HCT116 (cell line): ENCODE measurements at regions not wholly inside any gene's neighbourhood (a gene's known extent, or its start where the extent isn't known, plus 50 kb on each side); places are given as distances from the start of the nearest gene placed in this dataset.

Experiments
- ATAC-seq: fragments of 200-7000 bp; cut with Tn5 transposase; 2 replicates; pipeline ENCODE4 v1.9.1; 2020; ENCODE audit warnings: mild to moderate bottlenecking, moderate library complexity
- BruUV-seq: library from RNA; stranded (reverse); fragments of 400-500 nt; replicated peaks from 2 replicates; lab custom pipeline; 2021; lab: Mats Ljungman, UMichigan
- CTCF ChIA-PET: fragments of 300-600 bp; sonication (Branson Sonifier 250); formaldehyde crosslinking; loops from one replicate; lab custom pipeline; 2021; ENCODE audit warnings: antibody characterized with exemption; lab: Charles Lee
- POLR2A ChIA-PET: fragments of 300-600, 350-600 bp; sonication (Branson Sonifier 250); formaldehyde crosslinking; loops from one replicate; lab custom pipeline; 2021; ENCODE audit warnings: antibody characterized with exemption; lab: Charles Lee
- RAD21 ChIA-PET, 2 experiments: fragments of 300-600 bp; sonication (Branson Sonifier 250); formaldehyde crosslinking; loops; one replicate each; lab custom pipeline; 2023; ENCODE audit warnings: low total read pairs in 2 of 2; ENCODE audit not compliant: uncharacterized antibody in 2 of 2, unreplicated experiment in 2 of 2, low non-redundant PET in 1 of 2; lab: Charles Lee
- DNase-seq: peaks from one replicate; pipeline ENCODE4 v3.0.0-alpha.2; 2010; ENCODE audit warnings: low read depth, low spot score
- H2AFZ ChIP-seq: fragments of 200-600 bp; shearing (Covaris generic), sonication (generic); 2 replicates; pipeline ENCODE4 v1.6.1; 2017; ENCODE audit warnings: low read depth, mixed run types, mixed read lengths, antibody characterized with exemption, low read length; ENCODE audit not compliant: poor library complexity, severe bottlenecking
- H3K27ac ChIP-seq: 2 replicates; pipeline ENCODE4 v1.5.1; 2012; ENCODE audit warnings: low read depth, low read length
- H3K27me3 ChIP-seq: fragments of 200-600 bp; sonication (generic); 2 replicates; pipeline ENCODE4 v1.6.1; 2016; ENCODE audit warnings: mixed run types, low read length, mixed read lengths; ENCODE audit not compliant: insufficient read depth
- H3K36me3 ChIP-seq, 2 experiments: fragments of 200-500 bp in 1 of 2; fragments of 200-600 bp in 1 of 2; sonication (Bioruptor generic) in 1 of 2; sonication (generic) in 1 of 2; 2 replicates each; pipeline versions ENCODE4 v1.5.1 to v1.6.1; 2014 to 2016; ENCODE audit warnings: low read length in 2 of 2, inconsistent platforms in 1 of 2, mixed read lengths in 1 of 2, mixed run types in 1 of 2; ENCODE audit not compliant: insufficient read depth in 2 of 2, control insufficient read depth in 1 of 2
- H3K4me1 ChIP-seq, 2 experiments: fragments of 200-600 bp in 1 of 2; sonication (generic) in 1 of 2; 2 replicates each; pipeline versions ENCODE4 v1.5.1 to v1.6.1; 2012 to 2017; ENCODE audit warnings: low read length in 2 of 2, inconsistent platforms in 1 of 2, mild to moderate bottlenecking in 1 of 2, mixed read lengths in 1 of 2, mixed run types in 1 of 2, moderate library complexity in 1 of 2; ENCODE audit not compliant: insufficient read depth in 2 of 2, control insufficient read depth in 1 of 2
- H3K4me2 ChIP-seq: fragments of 200-600 bp; sonication (generic); 2 replicates; pipeline ENCODE4 v1.6.1; 2017; ENCODE audit warnings: mixed run types, low read length, mixed read lengths
- H3K4me3 ChIP-seq, 2 experiments: fragments of 200-600 bp in 1 of 2; sonication (generic) in 1 of 2; replicated peaks in 1 of 2; 2 replicates each; pipeline ENCODE4 v1.5.1; 2011 to 2016; ENCODE audit warnings: low read length in 2 of 2, control low read depth in 1 of 2, low read depth in 1 of 2, mild to moderate bottlenecking in 1 of 2, mixed read lengths in 1 of 2, mixed run types in 1 of 2
- H3K79me2 ChIP-seq: fragments of 200-600 bp; sonication (generic); 2 replicates; pipeline ENCODE4 v1.6.1; 2017; ENCODE audit warnings: mild to moderate bottlenecking, mixed run types, low read length, moderate library complexity, mixed read lengths; ENCODE audit not compliant: insufficient read depth
- H3K9ac ChIP-seq: fragments of 200-600 bp; sonication (generic); 2 replicates; pipeline ENCODE4 v1.6.1; 2016; ENCODE audit warnings: low read length, mixed read lengths
- H3K9me2 ChIP-seq: fragments of 200-600 bp; sonication (generic), shearing (Covaris generic); 2 replicates; pipeline ENCODE4 v1.6.1; 2017; ENCODE audit warnings: mixed run types, mild to moderate bottlenecking, moderate library complexity; ENCODE audit not compliant: insufficient read depth
- H3K9me3 ChIP-seq, 2 experiments: fragments of 200-500 bp in 1 of 2; fragments of 200-600 bp in 1 of 2; sonication (Bioruptor generic) in 1 of 2; sonication (generic) in 1 of 2; 2 replicates each; pipeline ENCODE4 v1.6.1; 2014 to 2017; ENCODE audit warnings: low read length in 2 of 2, mixed read lengths in 2 of 2, inconsistent platforms in 1 of 2, low read depth in 1 of 2, mild to moderate bottlenecking in 1 of 2, mixed run types in 1 of 2, moderate library complexity in 1 of 2; ENCODE audit not compliant: control insufficient read depth in 1 of 2, insufficient read depth in 1 of 2
- H4K20me1 ChIP-seq: fragments of 200-600 bp; sonication (generic), shearing (Covaris generic); 2 replicates; pipeline ENCODE4 v1.6.1; 2017; ENCODE audit warnings: mixed run types, mild to moderate bottlenecking, moderate library complexity; ENCODE audit not compliant: insufficient read depth
- ATF3 ChIP-seq: IDR thresholded peaks from 2 replicates; pipeline ENCODE4 v1.6.1; 2012
- CEBPB ChIP-seq: IDR thresholded peaks from 2 replicates; pipeline ENCODE4 v1.6.1; 2012; ENCODE audit warnings: low read depth
- CTCF ChIP-seq, 3 experiments: fragments of 200-600 bp in 1 of 3; sonication (generic) in 1 of 3; IDR thresholded peaks in 2 of 3; conservative IDR thresholded peaks in 1 of 3; 2 replicates each; pipeline ENCODE4 v1.5.1; 2012 to 2017; ENCODE audit warnings: low read depth in 2 of 3, low read length in 2 of 3, antibody characterized with exemption in 1 of 3, borderline replicate concordance in 1 of 3, control low read depth in 1 of 3, mild to moderate bottlenecking in 1 of 3, mixed read lengths in 1 of 3, mixed run types in 1 of 3, moderate library complexity in 1 of 3; ENCODE audit not compliant: insufficient read depth in 1 of 3
- EZH2 ChIP-seq: fragments of 200-600 bp; sonication (generic); IDR thresholded peaks from 2 replicates; pipeline ENCODE4 v1.6.1; 2017; ENCODE audit warnings: antibody characterized with exemption, mixed run types
- EZH2phosphoT487 ChIP-seq: fragments of 200-600 bp; IDR thresholded peaks from 2 replicates; pipeline ENCODE4 v1.6.1; 2018; ENCODE audit warnings: antibody characterized with exemption, borderline replicate concordance
- FOSL1 ChIP-seq: IDR thresholded peaks from 2 replicates; pipeline ENCODE4 v1.6.1; 2012; ENCODE audit warnings: low read depth
- JUND ChIP-seq: IDR thresholded peaks from 2 replicates; pipeline ENCODE4 v1.6.1; 2012
- MAX ChIP-seq: IDR thresholded peaks from 2 replicates; pipeline ENCODE4 v1.6.1; 2012
- POLR2A ChIP-seq: IDR thresholded peaks from 2 replicates; pipeline ENCODE4 v1.7.0; 2011; ENCODE audit warnings: borderline replicate concordance; ENCODE audit not compliant: insufficient read depth, insufficient read length; ENCODE audit errors: extremely low read depth
- RAD21 ChIP-seq: IDR thresholded peaks from 2 replicates; pipeline ENCODE4 v1.6.1; 2012; ENCODE audit warnings: low read depth, mild to moderate bottlenecking
- SIN3A ChIP-seq: IDR thresholded peaks from 2 replicates; pipeline ENCODE4 v1.6.1; 2012; ENCODE audit warnings: low read depth
- SP1 ChIP-seq: IDR thresholded peaks from 2 replicates; pipeline ENCODE4 v1.6.1; 2012; ENCODE audit warnings: low read depth
- SRF ChIP-seq: IDR thresholded peaks from 2 replicates; pipeline ENCODE4 v1.6.1; 2012; ENCODE audit warnings: low read depth
- TCF7L2 ChIP-seq: IDR thresholded peaks from 2 replicates; pipeline ENCODE4 v1.7.0; 2011; ENCODE audit warnings: borderline replicate concordance, inconsistent platforms; ENCODE audit not compliant: insufficient read depth, insufficient read length; ENCODE audit errors: extremely low read depth
- YY1 ChIP-seq: IDR thresholded peaks from 2 replicates; pipeline ENCODE4 v1.6.1; 2011; ENCODE audit warnings: low read length, low read depth, moderate library complexity, mild to moderate bottlenecking; ENCODE audit not compliant: insufficient replicate concordance; ENCODE audit errors: extremely low read depth
- ZFX ChIP-seq: fragments of 450-650 bp; IDR thresholded peaks from 2 replicates; pipeline ENCODE4 v1.6.1; 2017
- ZNF274 ChIP-seq: fragments of 200-500 bp; sonication (Bioruptor generic); IDR thresholded peaks from 2 replicates; pipeline ENCODE4 v1.6.1; 2014; ENCODE audit warnings: mild to moderate bottlenecking, low read depth, low read length, inconsistent platforms
- intact Hi-C: fragments of 100-400 bp; cut with micrococcal nuclease; formaldehyde crosslinking; loops from 2 replicates; pipeline ENCODE4 v1.10.0; 2022

GRCh38 chr5:144710637-144711036 is 540.0 kb downstream of the KCTD16 start:
- H3K36me3 ChIP-seq, result no peaks in the 10 kb centered on the region
- no peak overlapping the region for H2AFZ ChIP-seq
- no peak overlapping the region for H3K4me2 ChIP-seq
- ChIA-PET CTCF (no interaction called here), RAD21 (no interaction called here), POLR2A (no interaction called here)
- ATAC-seq (no peak), DNase-seq (no peak)
- BruUV-seq, result no TSS peak
- no peak overlapping the region for H3K9ac ChIP-seq
- intact Hi-C loops, result no loop called here
- H3K4me1 ChIP-seq, result no peaks in the 10 kb centered on the region
- no peaks in the 10 kb centered on the region; the same call in 1 of the 2 replicates for H4K20me1 ChIP-seq
- H3K27me3 ChIP-seq, result no peaks in the 10 kb centered on the region
- TF ChIP-seq SP1, result no peak
- TF ChIP-seq MAX, result no peak
- no peak for TF ChIP-seq SIN3A
- TF ChIP-seq ZNF274, result no peak
- no peak for TF ChIP-seq SRF
- no peak for TF ChIP-seq FOSL1
- TF ChIP-seq JUND, result no peak
- no peak for TF ChIP-seq CEBPB
- no peaks in the 10 kb centered on the region for H3K9me3 ChIP-seq
- no peaks in the 10 kb centered on the region for H3K9me2 ChIP-seq
- no peak overlapping the region for H3K4me3 ChIP-seq
- H3K27ac ChIP-seq, result no peak overlapping the region
- no peaks in the 10 kb centered on the region for H3K79me2 ChIP-seq

GRCh38 chr5:144703776-144704175 is 533.1 kb downstream of the KCTD16 start:
- no peak overlapping the region for H3K4me3 ChIP-seq
- H3K79me2 ChIP-seq, result no peaks in the 10 kb centered on the region
- H3K27me3 ChIP-seq, result no peaks in the 10 kb centered on the region; the same call in 1 of the 2 replicates
- DNase-seq (no peak), ATAC-seq (no peak)
- H3K4me2 ChIP-seq, result no peak overlapping the region
- no peak overlapping the region for H2AFZ ChIP-seq
- no TSS peak for BruUV-seq
- no peak overlapping the region for H3K9ac ChIP-seq
- H3K9me2 ChIP-seq, result no peaks in the 10 kb centered on the region
- POLR2A ChIA-PET, result no interaction called here
- CTCF ChIA-PET, result no interaction called here
- H4K20me1 ChIP-seq, result no peaks in the 10 kb centered on the region; the same call in 1 of the 2 replicates
- RAD21 ChIA-PET, result no interaction called here
- no peaks in the 10 kb centered on the region for H3K36me3 ChIP-seq
- intact Hi-C loops, result no loop called here
- H3K9me3 ChIP-seq, result no peaks in the 10 kb centered on the region
- H3K4me1 ChIP-seq, result no peaks in the 10 kb centered on the region
- H3K27ac ChIP-seq, result no peak overlapping the region
- TF ChIP-seq MAX (no peak), ZNF274 (no peak), ATF3 (no peak), YY1 (no peak), ZFX (no peak), FOSL1 (no peak), CTCF (IDR thresholded peaks at IDR 0.05 in 2 of 3, conservative IDR thresholded peaks at IDR 0.05 in 1 of 3; ENCODE audit: borderline replicate concordance in 1 of 3, insufficient read depth in 1 of 3, low read depth in 2 of 3, low read length in 2 of 3) (no peak), SRF (no peak), JUND (no peak), SIN3A (no peak), CEBPB (no peak), RAD21 (no peak), POLR2A (no peak), TCF7L2 (no peak), EZH2phosphoT487 (no peak), EZH2 (no peak), SP1 (no peak)
